Stimulated activated CD4-positive, alpha-beta T cell treated with anti-CD3 and anti-CD28 coated beads, TNF-alpha, amount 100 ng/mL, for 48 hours (primary cell): ENCODE measurements at regions not wholly inside any gene's neighbourhood (a gene's known extent, or its start where the extent isn't known, plus 50 kb on each side); places are given as distances from the start of the nearest gene placed in this dataset.

Experiments
- DNase-seq, 3 donors: peaks; one replicate each; pipeline ENCODE4 v3.0.0-alpha.2; 2020; ENCODE audit warnings: low read depth in 3 of 3

DNA sequence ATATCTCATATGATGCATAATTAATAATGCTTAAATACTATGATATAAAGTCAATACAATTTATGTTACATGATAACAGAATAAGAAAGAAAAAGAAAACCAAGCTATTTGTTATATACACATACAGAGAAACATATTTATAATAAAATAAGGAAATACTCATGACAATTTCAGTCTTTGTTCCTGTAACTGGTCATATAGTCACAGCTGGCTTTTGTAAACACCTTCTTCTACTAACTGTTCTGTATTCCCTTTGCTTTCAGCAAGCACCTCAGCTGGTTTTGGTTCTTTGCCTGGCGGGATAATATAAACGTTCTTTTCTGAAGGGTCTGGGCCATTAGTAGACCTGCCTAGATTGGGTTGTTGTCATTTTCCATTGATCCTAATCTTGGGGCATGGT, 158.5 kb downstream of the COPS8 start:
- DNase-seq, result no peak

DNA sequence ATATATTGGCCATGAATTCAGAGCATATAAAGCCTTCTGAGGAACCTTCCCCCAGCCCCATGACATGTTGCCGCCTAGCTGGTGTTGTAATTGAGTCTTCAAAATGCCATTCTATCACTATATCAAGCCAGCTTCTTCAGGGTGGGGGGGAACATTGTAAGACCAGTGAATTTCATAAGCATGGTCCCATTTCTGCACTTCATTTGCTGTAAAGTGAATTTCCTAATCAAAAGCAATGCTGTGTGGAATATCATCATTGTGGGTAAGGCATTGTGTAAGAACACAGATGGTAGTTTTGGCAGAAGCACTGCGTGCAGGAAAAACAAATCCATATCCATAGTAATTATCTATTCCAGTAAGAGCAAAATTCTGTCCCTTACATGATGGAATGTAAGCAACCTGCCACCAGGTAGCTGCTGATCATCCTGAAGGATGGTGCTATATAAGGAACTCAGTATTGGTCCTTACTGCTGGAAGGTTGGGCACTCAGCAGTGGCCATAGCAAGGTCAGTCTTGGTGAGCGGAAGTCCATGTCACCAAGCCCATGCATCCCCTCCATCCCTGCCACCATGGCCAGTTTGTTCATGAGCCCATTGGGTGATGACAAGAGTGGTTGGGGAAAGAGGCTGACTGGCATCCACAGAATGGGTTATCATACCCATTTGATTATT, 159.4 kb downstream of the COPS8 start:
- no peak for DNase-seq

DNA sequence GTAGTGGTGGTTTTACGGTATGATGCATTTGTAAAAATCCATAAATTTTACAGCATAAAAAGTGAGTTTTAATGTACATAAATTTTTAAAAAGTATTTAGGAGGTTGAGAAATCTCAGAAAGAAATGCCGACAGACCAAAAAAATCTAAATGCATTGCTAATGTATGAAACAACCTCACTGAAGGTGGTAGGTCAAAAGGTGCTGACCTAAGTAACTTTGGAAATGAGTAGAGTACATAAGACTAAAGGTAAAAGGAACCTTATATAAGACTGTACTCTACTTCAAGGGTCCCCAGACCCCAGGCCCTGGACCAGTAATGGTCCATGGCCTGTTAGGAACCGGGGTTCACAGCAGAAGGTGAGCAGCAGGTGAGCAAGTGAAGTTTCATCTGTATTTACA, 163.4 kb downstream of the COL6A3 start:
- DNase-seq, result no peak

DNA sequence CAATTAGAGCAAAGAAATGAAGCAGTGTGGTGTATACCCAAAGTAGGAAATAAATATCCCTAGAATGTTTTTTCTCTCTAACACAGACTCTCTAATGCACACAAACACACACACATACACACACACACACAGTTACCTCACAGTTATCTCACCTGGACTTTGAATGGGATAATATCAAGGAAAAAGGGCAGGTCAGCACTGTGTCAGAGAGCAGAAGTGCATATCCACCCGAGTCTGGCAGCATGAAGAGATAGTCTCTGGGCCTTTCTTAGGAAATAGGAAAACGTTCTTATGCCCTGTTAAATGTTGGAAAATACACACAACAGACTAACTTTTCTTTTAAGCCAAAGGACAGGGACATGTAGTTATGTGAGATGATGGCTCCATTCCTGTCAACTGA, 162.0 kb downstream of the COL6A3 start:
- no peak for DNase-seq

DNA sequence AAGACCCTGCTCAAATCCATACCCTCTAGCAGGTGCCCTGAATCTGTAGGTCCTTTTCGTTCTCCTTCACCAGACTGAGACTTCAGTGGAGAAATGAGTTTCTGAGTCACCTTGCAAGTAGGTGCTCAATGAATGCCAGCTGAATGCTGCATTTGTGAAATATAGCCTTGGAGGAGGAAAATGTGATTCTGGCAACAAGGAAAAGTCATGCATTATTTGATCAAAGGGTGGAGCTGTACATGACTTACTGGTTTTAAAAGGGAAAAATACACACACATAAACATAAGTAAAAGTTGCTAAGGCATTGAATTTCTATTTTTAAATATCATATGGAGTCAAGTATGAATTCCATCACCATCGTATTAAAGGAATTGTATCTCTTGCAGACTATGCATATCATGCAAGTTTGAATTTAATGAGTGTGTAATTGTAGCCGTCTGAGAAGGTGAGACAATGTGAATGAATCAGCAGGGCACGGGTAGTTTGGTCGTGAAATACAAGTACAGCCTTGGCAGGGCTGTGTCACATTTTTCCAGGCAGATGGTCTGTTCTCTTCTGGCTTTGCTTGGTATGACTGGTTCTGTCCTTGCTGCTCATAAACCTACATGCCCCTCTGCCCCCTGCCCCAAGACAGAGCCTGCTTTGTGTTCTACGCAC, 160.8 kb downstream of the COL6A3 start:
- DNase-seq, result no peak

DNA sequence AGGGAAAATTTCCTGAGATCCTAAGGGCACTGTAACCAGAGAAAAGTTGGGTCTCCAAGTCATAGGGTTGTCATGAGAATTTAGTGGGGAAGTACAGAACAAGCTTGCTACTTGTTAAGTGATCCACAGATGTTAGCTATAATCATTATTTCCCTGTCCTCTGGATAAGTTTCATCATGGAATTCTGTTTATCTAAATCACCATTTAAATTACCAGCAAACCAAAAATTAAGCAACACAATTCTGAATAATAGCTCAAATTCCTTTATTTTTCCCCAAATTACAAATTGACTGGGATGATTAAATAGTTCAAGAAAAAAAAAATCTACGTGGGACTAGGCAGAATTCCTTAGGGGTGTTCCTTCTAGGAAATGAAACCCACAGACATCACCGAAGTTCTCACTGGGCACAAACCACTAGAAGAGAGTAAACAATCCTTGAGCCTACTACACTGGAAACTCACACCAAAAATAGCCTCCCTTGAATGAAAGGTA, 159.5 kb downstream of the COL6A3 start:
- no peak for DNase-seq

DNA sequence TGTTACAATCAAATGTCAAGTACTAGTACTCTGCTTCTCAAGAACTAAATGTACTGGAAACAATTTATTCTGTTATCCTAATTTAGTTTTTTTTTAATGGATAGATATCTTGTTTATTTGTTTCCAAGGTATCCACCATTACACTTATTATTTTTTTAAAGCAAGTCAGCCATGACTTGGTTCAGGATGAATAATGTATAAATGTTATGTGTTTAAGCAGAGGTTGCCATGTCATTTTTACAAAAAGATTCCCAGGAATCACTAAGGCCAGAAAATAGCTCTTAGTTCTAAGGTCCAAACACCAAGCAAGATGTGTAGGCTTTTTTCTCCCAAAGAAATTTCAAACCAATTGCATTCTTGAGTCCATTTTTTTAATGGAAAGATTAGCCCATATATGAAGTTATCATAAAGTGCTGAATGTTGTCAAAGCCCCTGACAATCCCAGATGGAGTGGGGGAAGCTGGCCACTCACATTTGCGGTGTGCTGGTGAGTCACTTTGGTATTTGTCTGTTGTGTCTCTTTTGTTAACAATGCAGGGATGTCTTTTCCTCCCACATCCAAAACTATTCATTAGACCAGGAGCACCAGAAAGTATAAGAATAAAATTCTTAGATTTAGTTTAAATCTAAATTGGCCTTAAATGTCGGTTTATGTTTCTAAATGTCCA, 158.9 kb downstream of the COL6A3 start:
- no peak for DNase-seq

DNA sequence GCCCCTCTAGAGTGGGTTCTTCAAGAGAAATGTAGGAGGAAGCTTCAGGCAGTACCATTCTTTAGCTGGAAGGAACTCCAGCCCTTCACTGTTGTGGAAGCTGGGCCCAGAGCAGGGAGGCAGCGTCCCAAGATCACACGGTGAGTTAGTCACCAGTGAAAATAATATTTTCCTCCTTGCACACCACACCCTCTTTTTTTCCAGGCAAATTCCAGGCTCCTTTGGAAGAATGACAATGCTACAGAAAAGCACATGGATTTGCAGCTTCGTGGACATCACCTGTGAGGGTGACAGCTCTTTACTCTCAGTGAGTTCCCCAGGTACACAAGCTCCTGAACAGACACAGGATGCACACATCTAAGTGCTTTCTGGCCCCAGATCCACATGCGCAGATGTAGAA, 157.1 kb downstream of the COL6A3 start:
- DNase-seq, result no peak

DNA sequence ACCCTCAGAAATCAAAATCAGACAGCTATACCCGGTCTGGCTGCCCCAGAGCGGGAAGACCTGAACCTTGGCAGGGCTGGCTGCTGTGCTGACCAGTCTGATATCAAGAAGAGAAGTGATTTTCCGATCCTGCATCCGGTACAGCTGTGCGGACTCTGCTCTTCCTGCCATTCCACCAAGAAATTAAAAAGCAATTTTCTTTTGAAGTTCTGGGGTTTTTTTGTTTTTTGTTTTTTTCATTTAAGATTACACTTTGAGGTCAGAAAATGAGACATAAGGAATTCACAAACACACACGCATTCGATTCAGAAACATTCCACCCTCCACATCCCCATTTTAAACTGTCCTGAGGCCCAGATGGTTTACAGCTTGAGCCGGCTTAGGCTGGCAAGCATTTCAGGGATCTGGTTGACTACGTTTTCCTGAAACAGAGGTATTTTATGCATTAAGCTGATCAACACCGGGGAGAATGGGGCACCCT, 156.5 kb downstream of the COL6A3 start:
- DNase-seq, result no peak

DNA sequence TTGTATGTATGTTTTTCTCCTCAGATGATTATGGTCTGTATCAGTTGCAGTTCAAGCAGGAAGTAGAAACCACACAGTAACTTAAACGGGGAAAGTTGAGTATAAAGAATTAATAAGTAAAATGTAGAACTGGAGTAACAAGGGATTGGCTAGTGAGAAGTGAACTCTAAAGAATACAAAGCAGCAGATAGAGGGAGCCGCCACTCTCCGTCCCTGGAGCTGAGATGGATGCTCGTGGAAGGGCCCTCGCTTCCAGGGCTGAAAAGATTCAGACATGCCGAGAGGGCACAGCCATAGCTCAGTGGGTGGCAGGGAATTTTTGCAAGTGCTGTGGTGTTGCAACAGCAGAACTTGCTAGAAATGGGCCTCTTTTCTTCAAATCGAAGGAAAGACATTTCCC, 155.8 kb downstream of the COL6A3 start:
- no peak for DNase-seq

DNA sequence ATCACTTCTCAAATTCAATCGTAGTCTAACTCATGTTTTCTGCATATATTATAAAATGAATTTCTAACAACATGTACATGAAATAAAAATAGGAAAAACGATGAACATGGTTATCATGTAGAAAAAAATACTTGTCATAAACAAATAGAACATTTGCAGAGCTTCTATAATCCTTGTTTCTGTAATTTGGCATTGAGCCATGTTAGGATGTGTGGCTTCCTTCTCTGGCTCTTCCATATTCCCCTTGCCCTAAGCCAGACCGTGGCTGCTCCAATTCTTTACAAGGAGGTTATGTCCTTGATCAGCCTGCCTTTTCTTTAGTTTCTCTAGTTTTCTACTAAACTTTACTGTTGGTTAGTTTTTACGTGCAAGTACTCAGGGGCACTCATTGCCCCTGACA, 155.3 kb downstream of the COL6A3 start:
- DNase-seq, result no peak

DNA sequence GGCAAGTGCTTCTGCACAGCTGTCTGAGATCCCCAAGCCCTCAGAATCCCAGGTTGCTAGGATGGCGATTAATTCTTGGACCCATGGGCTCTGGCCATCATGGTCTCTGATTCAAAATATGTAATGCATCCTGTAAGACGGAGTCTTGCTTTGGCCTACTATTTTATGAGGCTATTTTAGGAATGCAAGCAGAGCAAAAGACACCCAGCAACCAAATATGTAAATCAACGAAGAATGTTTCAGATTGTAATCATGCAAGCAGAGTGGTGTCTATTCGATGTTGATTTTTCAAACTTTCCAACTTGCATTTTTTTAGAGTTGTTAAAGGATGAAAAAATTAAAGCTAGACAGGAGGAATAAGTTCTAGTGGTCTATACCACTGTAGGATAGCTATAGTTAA, 154.8 kb downstream of the COL6A3 start:
- no peak for DNase-seq

DNA sequence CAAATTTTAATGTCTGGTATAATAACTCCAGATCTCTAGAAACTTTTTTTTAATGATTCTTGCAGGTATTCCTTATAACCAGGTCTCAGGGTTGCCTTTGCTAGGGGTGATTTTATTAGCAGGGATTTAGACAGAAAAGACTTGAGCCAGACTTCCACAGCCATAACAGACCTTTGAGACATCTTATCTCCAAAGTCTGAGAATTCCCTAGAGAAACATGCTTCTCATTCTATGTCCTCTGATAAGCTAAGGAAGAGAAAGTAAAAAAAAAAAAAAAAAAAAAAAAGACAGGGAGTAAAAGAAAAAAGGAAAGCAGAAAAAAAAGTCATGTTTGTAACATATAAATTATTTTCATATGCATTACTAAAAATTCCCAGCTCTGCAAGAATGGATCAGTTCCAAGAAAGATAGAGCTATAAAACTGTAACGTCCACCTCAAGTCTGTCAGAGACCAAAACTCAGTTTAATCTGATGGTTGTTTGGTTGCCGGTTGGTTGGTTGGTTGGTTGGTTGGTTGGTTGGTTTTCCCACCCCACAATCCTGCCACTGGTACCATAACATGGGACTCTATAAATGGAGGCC, 153.8 kb downstream of the COL6A3 start:
- no peak for DNase-seq

DNA sequence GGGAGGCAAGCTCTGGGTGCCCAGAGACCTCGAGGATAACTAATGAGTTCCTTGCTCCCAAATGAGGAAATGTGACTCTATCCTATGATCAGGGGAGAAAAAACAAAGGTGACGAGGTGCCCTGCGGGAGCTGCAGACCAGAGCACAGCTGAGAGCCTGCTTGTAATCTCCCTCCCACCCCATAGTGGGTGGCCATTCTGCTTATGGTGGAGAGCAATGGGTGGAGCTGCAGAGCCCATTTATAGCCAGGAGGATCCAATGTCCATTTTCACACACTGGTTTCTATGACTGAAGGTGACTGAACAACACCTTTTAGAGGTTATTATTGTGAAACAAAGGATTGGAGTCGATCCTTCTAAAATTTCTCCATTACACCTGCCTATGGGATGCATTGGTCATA, 153.3 kb downstream of the COL6A3 start:
- DNase-seq, result no peak

DNA sequence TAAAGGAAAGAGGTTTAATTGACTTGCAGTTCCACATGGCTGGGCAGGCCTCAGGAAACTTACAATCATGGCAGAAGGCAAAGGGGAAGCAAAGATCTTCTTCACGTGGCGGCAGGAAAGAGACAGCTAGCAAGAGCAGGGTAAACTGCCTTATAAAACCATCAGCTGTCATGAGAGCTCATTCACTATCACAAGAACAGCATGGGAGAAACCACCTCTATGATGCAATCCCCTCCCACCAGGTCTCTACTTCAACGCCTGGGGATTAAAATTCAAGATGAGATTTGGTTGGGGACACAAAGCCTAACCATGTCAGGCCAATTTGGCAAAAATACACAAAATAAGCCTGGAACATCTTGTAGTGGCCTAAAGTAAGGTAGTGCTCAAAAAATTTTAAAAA, 152.6 kb downstream of the COL6A3 start:
- no peak for DNase-seq

DNA sequence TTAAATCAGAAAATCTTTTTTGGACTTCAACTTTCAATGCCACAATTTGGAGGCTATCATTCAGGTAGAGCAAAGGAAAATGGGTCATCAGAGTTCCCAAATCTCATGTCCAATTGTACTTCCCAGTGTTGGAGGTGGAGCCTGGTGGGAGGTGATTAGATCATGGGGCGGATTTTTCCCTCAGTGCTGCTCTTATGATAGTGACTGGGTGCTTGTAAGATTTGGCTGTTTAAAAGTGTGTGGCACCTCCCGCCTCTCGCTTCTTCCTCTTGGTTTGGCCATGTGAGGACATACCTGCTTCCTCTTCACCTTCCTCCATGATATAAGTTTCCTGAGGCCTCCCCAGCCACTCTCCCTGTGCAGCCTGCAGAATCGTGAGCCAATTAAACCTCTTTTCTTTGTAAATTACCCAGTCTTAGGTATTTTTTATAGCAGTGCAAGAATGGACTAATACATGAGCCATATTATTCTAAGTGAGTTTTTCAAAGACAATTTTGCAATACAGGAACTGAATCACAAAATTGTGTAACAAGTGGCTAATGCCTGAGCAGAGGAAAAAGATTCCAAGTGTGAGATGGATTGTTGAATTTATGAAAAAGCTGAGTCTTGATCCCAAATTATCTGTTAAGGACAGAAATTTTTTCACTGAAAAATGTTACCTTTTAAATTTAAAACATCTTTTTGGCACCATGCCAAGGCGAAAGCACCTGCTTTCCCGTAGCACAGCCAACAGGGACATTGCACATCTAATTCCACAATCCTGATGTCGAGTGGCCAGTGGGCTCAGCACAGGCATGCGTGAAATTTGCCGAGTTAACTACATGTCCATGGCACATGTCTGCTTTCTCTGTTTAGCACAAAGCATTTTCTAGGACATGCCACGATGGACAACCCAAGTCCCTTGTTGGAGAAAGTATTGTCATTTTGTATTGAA, 150.9 kb downstream of the COL6A3 start:
- DNase-seq, result no peak

DNA sequence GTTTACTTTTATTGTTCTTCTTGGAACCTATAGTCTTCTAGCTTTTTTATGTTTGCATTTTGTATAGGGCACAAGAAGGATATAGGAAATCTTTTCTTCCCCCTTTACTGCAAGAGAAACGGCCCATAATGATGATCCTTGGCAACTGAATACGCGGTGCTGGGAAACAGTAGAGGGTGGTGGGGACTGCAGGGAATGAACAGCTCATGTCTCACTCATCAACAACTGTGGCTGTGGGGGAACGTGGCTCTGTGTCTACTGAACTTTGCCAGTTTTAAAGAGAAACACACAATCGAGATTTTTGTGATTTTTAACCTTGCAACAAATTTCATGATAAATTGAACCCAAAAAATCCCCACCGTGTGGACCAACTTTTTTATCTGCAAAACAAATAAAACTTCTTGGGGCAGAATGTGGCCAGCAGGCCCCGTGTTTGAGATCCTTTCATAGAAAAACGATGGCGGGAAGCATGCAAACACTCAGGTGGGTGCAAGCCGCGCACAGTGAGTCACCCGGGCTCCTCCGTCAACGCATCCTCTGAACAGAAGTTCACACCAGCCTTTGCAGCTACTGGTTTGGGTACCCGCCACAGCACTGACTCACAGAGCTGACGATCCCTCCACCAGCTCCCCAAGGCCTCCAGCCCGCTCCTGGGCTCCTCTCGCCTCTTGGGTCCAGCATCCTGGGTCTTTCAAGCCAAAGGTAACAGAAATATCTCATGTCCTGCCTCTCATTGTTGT, 149.3 kb downstream of the COL6A3 start:
- DNase-seq, result no peak

DNA sequence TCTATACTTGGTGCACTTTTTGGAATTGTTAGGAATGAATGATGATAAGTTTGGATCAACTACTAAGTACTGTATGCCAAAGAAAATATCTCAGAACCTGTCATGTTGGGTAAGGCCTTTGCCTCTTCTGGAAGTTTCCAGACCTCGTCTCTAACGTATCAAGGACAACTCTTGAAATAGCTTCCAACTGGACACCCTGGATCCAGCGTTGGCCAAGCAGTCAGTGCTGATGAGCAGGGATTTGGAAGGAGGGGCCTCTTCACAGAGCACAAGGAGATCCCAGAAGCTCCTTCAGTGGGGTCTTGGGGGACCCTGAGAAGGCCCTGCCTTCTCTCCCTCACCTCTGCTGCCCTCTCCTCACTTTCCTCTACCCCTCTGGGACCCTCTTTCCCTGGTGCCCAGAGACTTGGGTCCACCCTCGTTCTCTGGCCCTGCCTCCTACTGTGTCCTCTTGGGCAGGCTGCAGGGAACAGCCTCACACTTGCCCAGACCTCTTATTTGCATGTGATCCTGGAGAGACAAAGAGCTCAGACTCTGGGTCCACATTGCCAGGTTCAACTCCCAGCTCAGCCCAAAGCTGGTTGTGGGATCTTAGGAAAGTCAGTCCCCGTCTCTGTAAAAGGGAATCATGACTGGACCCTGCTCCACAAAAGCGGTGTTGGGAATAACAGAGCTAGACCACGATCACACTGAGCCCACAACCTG, 145.8 kb downstream of the COL6A3 start:
- DNase-seq, result no peak

DNA sequence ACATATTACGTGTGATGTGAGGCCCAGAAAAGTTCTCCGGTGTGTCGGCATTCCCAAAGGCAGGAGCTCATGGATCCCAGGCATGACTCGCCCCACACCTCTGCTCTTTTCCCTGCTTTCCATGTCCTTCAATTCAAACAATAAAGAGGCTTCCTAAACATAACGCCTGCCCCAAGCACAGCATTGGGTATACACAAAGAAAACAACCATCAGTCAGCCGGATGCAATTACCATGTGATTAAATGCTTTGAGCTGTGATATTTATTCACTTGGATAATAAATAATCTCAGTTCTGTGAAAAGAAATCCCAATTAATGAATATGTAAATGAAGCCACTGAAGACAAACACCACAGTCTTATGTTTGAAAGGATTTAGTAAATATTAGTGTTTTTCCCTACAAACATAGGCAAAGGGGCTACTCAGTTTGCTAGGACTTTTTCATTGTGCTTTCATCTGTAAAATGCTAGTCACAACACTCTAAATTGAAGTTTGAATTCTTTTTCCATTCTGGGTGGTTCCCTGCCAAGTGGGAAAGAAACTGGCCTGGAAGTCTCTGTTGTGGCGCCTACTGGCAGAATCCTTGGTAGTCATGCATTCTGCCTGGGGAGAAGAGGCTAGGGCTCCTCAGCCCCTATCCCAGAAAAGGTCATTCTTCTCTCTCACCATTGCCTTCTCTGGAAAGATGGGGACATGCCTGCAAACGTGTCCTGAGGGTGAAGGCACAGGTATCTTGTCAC, 144.7 kb downstream of the COL6A3 start:
- DNase-seq, result no peak
